CD4-positive, alpha-beta T cell treated with Interleukin-6 for 4 hours (primary cell): ENCODE measurements at regions not wholly inside any gene's neighbourhood (a gene's known extent, or its start where the extent isn't known, plus 50 kb on each side); places are given as distances from the start of the nearest gene placed in this dataset.
"Not testable (repeated sequence)": the region's sequence is repeated elsewhere in the genome, so short reads cannot be mapped to it uniquely, and the experiment has no call there.

ENCODE experiments used
- DNase-seq: peaks from one replicate; pipeline ENCODE4 v3.0.0-alpha.2; 2020; ENCODE audit warnings: mixed read lengths

DNA sequence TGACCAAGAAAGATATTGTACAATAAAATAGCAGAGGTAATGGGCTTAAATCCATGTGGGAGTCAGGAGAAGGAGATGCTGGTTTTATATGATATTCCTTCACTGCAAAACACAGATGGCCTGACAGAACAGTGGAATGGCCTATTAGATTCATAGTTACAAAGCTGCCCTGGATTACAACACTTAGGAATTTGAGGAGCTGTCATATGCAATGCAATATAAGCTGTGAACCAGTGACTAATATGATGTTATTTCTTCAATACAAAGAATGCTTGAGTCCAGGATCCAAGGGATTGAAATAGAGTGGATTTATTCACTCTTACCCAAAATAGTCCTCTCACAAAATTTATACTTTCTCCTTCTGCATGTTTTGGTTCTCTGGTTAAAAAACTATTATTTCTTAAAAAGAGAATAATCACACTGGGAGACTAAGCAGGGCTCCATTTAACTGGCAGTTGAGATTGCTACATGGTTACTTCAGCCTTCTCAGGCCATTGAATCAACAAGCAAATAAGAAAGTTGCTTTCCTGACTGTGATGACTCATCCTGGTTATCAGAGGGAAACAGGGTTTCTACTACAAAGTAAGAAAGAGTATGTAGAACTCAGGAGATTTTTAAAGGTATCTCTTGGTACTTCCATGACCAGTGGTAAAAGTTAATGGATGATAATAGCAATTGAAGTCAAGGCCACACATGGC, 79.8 kb upstream of the ZPLD1 start:
- no peak for DNase-seq

DNA sequence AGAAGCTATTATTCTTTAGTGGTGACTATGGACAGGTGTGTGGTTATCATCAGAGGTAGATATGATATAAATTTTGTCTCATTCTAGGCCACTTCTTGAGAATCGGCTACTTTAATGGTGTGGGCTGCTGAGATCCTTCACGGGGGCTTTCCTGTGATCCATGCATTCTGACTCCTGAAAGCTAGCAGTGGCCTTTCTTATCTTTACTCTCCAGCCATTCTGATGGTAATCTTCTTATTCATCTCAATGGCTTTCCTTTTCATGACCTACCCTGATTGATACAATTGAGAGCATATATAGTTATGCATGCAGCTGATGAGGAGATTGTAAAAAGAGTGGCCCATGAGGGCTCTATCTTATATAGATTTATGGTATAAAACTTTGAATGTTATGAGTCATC, 78.3 kb upstream of the ZPLD1 start:
- DNase-seq, result no peak

DNA sequence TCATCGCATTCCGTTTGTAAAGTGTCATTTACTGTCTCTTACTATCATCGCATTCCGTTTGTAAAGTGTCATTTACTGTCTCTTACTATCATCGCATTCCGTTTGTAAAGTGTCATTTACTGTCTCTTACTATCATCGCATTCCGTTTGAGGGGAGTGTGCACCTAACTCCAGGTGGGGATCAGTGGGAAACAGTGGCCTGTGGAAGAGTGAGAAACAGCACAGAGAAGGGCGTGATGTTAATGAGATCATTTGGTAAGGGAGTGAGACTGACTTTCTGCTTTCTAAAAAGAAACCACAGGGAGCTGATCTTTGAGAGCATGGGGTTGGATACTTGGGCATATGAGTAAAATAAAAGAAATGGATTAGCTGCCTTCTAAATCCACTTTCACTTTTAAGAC, 77.5 kb upstream of the ZPLD1 start:
- not testable (repeated sequence) for DNase-seq

DNA sequence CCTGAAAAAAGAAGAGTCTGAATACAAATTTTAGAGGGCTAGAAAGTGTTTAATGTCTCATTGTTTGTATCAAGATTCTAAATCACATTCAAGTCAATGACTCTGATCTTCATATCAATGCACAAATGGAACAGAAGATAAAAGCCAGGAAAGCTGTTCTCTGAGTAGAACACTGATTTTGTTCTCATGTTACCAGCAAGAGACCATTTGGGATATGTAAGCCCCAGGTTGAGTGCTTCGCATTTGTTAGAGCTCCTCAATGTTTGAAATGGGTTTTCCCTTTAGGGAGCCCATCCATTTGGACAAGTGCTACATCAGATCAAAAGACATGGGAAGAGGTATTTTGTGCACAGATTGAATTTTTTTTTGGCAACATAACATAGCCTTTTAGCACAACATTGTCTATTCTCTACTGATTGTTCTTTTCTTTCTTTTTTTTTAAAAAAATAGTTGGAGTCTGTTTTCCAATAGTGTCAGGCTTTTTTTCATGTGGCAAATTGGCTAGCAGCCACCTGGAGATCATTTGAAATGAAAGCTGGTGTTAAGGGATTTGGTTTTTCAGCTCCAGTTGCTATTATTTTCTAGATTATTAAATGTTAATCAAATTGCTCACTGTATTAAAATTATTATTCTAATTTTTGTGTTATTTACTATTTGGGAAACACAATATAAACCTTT, 74.5 kb upstream of the ZPLD1 start:
- DNase-seq, result no peak

DNA sequence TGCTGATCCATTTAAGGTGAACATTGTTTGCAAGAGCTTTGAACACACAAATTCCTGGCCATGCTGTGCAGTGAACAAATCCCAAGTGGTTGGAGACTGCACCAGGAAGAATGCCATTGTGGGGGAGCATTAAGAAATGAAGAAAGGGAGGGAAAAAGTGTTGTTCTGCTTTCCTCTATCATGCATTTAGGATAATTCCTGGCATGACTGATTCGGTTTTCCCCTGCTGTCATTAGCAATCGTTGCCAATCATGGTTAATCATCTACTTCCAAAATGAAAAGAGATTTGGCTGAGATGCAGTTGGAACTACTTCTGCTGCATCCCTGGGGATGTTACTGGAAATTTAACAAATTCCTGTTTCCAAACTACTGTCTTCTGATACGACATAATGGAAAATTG, 73.7 kb upstream of the ZPLD1 start:
- no peak for DNase-seq

DNA sequence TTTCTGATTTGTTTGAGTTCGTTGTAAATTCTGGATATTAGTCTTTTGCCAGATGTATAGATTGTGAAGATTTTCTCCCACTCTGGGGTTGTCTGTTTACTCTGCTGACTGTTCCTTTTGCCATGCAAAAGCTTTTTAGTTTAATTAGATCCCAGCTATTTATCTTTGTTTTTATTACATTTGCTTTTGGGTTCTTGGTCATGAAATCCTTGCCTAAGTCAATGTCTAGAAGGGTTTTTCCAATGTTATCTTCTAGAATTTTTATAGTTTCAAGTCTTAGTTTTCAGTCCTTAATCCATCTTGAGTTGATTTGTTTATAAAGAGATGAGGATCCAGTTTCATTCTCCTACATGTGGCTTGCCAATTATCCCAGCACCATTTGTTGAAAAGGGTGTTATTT, 68.7 kb upstream of the ZPLD1 start:
- DNase-seq, result not testable (repeated sequence)

DNA sequence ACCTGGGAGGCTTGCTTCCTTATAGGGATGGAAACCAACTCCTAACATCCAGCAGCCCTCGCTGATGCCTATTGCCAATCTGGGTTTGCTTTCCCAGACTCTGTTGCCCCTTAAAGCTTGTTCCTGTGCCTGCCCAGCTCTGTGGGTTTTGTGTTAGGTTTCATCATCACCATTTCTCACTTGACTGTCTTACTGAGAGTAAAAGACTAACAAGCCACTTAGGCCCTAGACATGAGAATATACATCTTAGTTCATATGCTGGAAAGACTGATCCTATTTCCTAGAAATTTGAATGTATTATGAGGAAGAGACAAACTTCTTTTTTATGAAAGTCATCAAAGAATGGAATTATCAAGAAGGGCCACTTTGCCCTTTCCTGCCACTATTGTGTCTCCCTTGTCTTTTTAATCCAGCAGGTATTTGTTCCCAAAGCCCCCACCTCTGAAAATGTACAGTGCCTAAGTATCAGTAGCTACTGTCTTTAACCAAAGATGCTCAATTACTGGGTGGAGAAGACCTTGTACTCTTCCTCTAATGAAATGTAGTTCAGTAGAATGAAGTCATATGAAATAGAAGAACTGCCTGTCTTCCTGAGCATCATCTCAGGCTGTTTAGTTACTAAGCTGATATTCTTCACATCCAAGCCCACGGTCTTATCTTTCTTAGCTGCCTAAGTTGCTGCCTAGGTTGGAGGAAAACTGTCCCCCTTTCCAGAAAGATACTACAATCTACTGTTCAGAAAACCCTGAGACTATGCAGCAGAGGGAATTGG, 59.8 kb upstream of the ZPLD1 start:
- no peak for DNase-seq

DNA sequence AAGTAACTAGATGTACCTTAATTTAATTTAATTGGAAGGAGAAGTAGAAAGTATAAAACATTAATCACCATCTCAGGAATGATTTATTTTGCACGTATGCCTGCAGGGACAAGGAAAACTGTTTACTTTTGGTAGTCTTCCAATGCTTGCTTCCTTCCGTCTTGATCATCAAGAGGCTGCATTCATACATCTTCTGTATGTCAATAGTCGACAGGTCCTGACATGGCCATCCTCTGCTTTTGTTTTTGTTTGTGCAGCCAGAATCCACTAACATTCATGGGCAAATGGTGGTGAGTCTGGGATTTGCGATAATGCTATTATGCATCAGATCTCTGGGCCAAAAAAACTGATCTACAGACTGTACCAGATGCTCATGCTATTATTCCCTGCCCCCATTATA, 56.6 kb upstream of the ZPLD1 start:
- no peak for DNase-seq

DNA sequence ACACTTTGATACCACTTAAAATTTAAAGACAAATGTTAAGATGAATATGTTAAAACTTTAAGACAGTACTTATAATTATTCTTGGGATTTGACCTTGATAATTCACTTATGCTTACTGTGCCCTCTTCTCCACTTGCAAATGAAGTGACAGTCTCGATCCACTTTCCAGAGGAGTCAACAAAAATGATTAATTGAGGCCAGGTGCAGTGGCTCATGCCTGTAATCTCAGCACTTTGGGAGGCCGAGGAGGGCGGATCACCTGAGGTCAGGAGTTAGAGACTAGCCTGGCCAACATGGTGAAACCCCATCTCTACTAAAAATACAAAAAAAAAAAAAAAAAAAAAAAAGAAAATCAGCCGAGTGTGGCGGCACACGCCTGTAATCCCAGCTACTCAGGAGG, 52.6 kb upstream of the ZPLD1 start:
- DNase-seq, result not testable (repeated sequence)
